Muscle layer of duodenum (tissue), 2 donors: ENCODE measurements at regions not wholly inside any gene's neighbourhood (a gene's known extent, or its start where the extent isn't known, plus 50 kb on each side); places are given as distances from the start of the nearest gene placed in this dataset.
"Not testable (repeated sequence)": the region's sequence is repeated elsewhere in the genome, so short reads cannot be mapped to it uniquely, and the experiment has no call there.

Experiments used
- H3K27ac ChIP-seq: one replicate; pipeline ENCODE4 v1.7.0; 2013; ENCODE audit warnings: mild to moderate bottlenecking, low read length
- H3K27me3 ChIP-seq: one replicate; pipeline ENCODE4 v1.7.0; 2013; ENCODE audit warnings: low read depth, mild to moderate bottlenecking, control low read depth, low read length
- H3K36me3 ChIP-seq, 2 donors: one replicate each; pipeline ENCODE4 v1.7.0; 2013; ENCODE audit warnings: low read length in 2 of 2, control low read depth in 1 of 2, mild to moderate bottlenecking in 1 of 2; ENCODE audit not compliant: insufficient read depth in 2 of 2, control insufficient read depth in 1 of 2
- H3K4me1 ChIP-seq, 2 donors: one replicate each; pipeline ENCODE4 v1.7.0; 2013; ENCODE audit warnings: low read length in 2 of 2, mild to moderate bottlenecking in 2 of 2, control low read depth in 1 of 2, moderate library complexity in 1 of 2; ENCODE audit not compliant: insufficient read depth in 2 of 2, control insufficient read depth in 1 of 2
- H3K4me3 ChIP-seq, 2 donors: one replicate each; pipeline ENCODE4 v1.7.0; 2013; ENCODE audit warnings: low read length in 2 of 2, low read depth in 1 of 2, mild to moderate bottlenecking in 1 of 2
- H3K9me3 ChIP-seq, 2 donors: one replicate each; pipeline ENCODE4 v1.7.0; 2013; ENCODE audit warnings: low read length in 2 of 2, control low read depth in 1 of 2, mild to moderate bottlenecking in 1 of 2; ENCODE audit not compliant: control insufficient read depth in 1 of 2
- donor health status: healthy.

DNA sequence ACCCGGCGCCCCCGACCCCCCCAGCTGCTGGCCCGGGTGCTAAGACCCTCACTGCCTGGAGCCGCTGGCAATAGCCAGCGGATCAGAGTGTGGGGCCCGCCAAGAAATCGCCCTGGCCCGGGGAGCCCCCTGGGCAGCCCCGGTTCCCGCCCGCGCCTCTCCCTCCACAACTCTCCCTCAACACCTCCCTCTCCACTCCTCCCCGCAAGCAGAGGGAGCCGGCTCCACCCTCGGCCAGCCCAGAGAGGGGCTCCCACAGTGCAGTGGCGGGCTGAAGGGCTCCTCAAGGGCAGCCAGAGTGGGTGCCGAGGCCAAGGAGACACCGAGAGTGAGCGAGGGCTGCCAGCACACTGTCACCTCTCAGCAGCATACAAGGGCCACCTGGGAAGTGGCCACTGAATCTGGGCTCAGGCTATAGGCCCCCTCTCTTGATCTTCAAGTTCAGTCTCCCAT is 385.5 kb downstream of the SEC14L1 start:
- H3K27me3 ChIP-seq: peaks cover 5% of the 10 kb centered on the region
- H3K4me3 ChIP-seq: no peak overlapping the region
- peaks cover 0 to 9% of the 10 kb centered on the region in 2 donors for H3K4me1 ChIP-seq
- no peaks in the 10 kb centered on the region for H3K9me3 ChIP-seq
- no peaks in the 10 kb centered on the region for H3K36me3 ChIP-seq
- no peak overlapping the region for H3K27ac ChIP-seq

DNA sequence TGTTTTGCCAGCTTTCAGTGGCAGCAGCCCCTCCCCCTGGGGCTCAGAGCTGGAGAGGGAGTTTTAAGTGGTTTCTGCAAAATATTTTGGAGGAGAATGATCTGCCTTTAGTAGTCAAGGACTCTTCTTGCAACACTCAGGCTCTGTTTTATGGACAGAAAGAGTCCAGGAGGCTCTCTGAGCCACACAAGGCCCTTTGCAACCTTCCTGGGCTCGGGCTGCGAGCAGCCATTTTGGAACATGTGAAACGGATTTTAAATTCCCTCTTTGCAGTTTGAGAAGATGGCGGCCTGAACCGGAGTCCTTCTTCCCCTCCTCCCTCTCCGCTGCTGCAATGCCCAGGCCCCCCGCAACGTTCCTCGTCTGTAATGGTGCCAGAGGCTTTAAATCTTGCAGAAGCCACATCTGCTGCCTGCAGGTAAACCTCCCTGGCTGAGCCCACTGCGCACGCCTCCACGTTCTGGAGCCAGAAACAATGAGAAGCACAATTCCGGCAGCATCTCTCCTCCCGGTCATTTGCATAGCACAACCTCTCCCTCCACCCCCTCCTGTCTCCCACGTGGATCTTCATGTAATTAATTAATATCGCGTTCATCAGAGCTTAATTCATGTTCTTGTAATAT is 386.1 kb downstream of the SEC14L1 start:
- no peak overlapping the region for H3K27ac ChIP-seq
- H3K4me1 ChIP-seq: peaks cover 0 to 9% of the 10 kb centered on the region in 2 donors
- no peak overlapping the region for H3K4me3 ChIP-seq
- H3K9me3 ChIP-seq: no peaks in the 10 kb centered on the region
- peaks cover 5% of the 10 kb centered on the region for H3K27me3 ChIP-seq
- no peaks in the 10 kb centered on the region for H3K36me3 ChIP-seq

DNA sequence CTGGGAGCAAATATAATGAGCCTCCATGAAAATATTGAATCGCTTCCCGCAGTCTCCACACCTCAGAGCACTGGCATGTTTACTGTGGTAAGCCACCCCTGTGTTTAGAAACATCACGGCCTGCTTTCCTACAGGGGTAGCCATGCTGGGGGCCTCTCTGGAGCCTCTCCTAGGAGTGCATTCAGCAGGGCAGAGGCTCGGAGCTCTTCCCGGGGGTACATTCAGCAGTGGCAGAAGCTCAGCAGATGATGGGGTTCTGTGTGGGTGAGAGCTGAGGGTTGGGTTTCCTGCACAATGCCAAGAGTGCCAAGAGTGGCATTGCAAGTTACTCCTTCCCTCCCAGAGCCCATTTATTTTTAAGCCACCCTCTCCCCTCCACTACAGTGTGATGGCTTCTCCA is 386.6 kb downstream of the SEC14L1 start:
- Histone ChIP-seq H3K4me3 (no peak overlapping the region), H3K9me3 (no peaks in the 10 kb centered on the region), H3K36me3 (no peaks in the 10 kb centered on the region), H3K4me1 (peaks cover 0 to 9% of the 10 kb centered on the region in 2 donors), H3K27ac (no peak overlapping the region), H3K27me3 (peaks cover 5% of the 10 kb centered on the region)

DNA sequence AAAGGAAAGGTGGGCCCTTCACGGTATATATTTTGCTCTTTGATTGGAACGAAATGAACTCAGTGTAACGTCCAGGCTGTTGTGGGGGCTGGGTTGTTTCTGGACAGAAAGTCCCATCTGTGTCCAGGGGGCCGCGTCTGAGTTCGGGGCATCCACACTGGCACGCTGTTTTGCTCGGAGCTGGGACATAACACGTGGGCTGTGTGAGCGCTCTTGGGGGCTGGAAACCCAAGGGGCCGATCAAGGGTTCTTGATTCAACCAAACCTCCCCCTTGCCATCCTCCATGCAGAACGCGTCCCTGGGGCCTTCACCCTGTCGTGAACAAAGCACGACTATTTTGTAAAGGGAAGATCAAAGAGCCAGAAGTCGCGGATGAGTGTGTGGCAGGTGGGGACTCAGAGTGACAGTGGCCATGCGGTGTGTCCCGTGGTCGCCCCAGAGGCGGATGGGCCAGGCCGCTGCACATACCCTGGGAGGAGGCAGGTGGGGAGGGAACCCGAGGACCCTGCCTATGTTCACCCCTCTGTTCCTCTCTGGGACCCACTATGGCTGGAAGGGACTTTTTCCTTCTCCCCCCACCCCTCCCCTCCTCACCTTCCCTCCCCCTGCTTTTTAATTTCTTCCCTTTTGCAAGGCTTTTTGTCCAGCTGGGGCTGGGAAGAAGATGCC is 387.2 kb downstream of the SEC14L1 start:
- Histone ChIP-seq H3K27ac (no peak overlapping the region), H3K4me1 (peaks cover 0 to 9% of the 10 kb centered on the region in 2 donors), H3K27me3 (peaks cover 5% of the 10 kb centered on the region), H3K36me3 (no peaks in the 10 kb centered on the region), H3K4me3 (peak overlapping the region in 1 of 2 donors; percentile 61), H3K9me3 (no peaks in the 10 kb centered on the region)

DNA sequence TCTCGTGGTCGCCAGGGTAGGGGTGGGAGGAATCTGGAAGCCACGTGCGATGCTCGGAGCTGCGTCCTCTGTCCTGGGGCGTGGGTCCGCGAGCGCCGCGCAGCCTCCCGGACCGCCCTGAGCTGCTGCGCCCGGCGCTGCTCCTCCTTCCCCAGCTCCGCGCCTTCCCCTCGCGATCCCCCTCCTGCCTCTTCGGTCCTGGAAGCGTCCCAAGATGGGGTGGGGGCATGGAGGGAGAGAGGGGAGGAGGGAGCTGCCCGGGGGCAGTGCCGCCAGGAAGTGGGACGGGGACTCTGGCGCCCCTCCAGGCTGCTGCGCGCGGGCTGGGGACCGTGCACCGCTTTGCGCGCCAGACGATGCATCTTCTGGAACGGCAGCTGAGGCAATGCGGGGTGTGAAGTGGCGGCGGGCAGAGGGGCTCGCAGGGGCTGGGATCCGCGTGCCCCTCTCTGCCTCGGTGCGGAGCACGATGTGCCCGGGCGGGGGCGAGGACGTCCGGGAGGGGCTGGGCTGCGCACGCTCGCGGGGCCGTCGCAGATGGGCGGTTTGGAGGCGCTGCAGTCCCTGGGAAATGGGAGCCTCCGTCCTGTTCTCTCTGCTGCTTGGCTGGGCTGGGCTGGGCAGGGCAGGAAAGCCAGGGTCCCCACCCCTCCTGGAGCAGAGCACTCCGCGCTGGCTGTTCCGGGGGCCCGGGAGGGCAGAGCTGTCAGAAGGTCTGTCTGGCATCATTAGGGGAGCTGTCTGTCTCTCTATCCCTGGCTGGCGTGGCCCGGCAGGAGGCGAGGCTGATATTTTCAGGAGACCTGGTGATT is 388.0 kb downstream of the SEC14L1 start:
- H3K4me3 ChIP-seq: peak overlapping the region in 1 of 2 donors; percentile 61

DNA sequence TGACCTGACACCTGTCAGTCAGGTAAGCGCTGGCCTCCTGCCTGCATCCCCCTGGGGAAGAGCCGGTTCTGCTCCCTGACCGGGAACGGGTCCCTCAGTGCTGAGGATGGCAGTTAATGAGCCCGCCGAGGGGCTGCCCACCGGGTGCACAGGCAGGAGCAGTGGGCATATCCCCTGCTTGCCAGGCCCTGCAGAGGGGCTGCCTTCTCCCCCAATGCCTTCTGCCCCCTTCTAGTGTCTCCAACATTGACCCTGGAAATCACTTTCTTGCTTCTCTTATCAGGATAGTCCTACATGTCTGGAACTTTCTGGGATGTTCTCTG is 388.5 kb downstream of the SEC14L1 start:
- no peaks in the 10 kb centered on the region for H3K9me3 ChIP-seq
- H3K4me3 ChIP-seq: peak overlapping the region in 1 of 2 donors; percentile 61
- no peak overlapping the region for H3K27ac ChIP-seq
- peaks cover 5% of the 10 kb centered on the region for H3K27me3 ChIP-seq
- peaks cover 0 to 9% of the 10 kb centered on the region in 2 donors for H3K4me1 ChIP-seq
- no peaks in the 10 kb centered on the region for H3K36me3 ChIP-seq

More for the DNA sequence above, 388.0 kb downstream of the SEC14L1 start:
- H3K9me3 ChIP-seq: no peaks in the 10 kb centered on the region
- peaks cover 0 to 9% of the 10 kb centered on the region in 2 donors for H3K4me1 ChIP-seq
- no peaks in the 10 kb centered on the region for H3K36me3 ChIP-seq
- peaks cover 5% of the 10 kb centered on the region for H3K27me3 ChIP-seq
- H3K27ac ChIP-seq: no peak overlapping the region

DNA sequence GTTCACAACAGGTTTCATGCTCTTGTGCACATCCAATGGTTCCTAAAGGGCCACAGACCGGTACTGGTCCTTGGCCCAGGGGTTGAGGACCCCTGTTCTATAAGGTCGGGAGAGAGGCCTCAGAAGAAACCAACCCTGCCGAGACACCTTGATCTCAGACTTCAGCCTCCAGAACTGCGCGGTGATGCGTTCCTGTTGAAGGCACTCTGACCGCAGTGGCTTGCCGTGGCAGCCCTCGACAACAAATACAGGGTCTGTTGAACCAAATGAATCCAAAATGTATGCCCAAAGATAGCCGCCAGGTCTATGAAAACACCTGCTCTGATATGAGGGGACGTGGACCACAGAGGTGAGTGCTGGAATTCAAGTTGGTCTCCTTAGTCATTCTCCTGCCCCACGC is 389.8 kb downstream of the SEC14L1 start:
- Histone ChIP-seq H3K27me3 (peaks cover 5% of the 10 kb centered on the region), H3K36me3 (no peaks in the 10 kb centered on the region), H3K4me1 (peaks cover 0 to 9% of the 10 kb centered on the region in 2 donors), H3K9me3 (no peaks in the 10 kb centered on the region), H3K4me3 (no peak overlapping the region), H3K27ac (no peak overlapping the region)

DNA sequence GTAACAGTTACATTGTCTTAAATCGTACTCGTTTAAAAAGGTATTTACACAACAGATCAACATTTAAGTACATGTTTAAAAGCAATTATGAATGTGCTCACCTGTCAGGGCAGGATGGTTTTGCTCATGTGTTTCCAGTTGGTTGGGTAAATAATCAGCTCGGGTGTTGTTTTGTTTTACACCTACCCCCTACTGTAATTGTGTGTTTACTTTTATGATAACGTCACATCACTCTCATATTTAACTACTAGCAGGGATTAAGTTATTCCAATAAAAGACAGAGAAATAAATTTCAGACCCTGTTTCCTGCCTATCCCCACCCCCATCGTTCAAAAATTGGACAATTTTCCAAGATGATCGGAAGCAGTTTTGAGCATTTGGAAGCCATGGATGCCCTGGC is 390.2 kb downstream of the SEC14L1 start:
- no peak overlapping the region for H3K4me3 ChIP-seq
- H3K27me3 ChIP-seq: peaks cover 5% of the 10 kb centered on the region
- H3K9me3 ChIP-seq: no peaks in the 10 kb centered on the region
- no peak overlapping the region for H3K27ac ChIP-seq
- no peaks in the 10 kb centered on the region for H3K36me3 ChIP-seq
- peaks cover 0 to 9% of the 10 kb centered on the region in 2 donors for H3K4me1 ChIP-seq

DNA sequence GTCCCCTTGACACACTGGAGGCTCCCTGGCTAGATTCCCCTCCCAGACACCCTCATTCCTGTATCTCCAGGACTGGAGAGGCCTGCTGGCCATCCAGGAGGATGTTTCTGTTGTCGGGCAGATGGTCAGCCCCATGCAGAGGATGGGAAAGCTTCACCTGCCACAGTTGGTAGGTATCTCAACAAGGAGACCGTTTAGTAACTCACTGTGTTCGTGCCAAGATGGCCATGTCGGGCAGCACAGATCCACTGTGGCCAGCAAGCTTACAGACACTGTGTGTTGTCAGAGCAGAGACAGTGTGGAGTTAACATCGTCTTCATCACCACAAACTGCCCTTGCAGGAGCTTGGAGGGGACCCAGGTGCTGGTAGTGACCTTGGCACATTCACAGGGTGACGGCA is 390.9 kb downstream of the SEC14L1 start:
- H3K27me3 ChIP-seq: peaks cover 5% of the 10 kb centered on the region
- H3K9me3 ChIP-seq: no peaks in the 10 kb centered on the region
- peaks cover 0 to 9% of the 10 kb centered on the region in 2 donors for H3K4me1 ChIP-seq

DNA sequence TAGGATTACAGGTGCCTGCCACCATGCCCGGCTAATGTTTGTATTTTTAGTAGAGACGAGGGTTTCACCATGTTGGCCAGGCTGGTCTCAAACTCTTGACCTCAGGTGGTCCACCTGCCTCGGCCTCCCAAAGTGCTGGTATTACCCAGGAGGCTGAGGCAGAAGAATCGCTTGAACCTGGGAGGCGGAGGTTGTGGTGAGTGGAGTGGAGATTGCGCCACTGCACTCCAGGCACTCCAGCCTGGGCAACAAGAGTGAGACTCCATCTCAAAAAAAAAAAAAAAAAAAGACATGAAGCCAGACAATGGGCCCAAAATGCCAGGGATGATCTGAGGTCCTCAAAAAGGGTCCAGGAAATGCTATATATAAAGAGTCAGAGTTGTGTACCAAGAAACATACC is 392.9 kb downstream of the SEC14L1 start:
- H3K36me3 ChIP-seq, H3K4me3 ChIP-seq, H3K27ac ChIP-seq, H3K4me1 ChIP-seq, H3K9me3 ChIP-seq, H3K27me3 ChIP-seq: not testable (repeated sequence)

More for the DNA sequence above, 390.9 kb downstream of the SEC14L1 start:
- Histone ChIP-seq H3K36me3 (no peaks in the 10 kb centered on the region), H3K27ac (no peak overlapping the region), H3K4me3 (no peak overlapping the region)

DNA sequence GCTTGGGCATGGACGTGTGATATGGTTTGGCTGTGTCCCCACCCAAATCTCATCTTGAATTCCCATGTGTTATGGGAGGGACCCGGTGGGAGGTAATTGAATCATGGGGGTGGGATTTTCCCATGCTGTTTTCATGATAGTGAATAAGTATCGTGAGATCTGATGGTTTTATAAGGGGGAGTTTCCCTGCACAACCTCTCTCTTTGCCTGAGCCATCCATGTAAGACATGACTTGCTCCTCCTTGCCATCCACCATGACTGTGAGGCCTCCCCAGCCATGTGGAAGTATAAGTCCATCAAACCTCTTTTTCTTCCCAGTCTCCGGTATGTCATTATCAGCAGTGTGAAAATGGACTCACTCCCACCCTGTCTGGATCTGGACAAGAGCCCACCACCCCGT is 393.4 kb downstream of the SEC14L1 start:
- no peaks in the 10 kb centered on the region for H3K27me3 ChIP-seq
- H3K27ac ChIP-seq: no peak overlapping the region
- no peaks in the 10 kb centered on the region for H3K9me3 ChIP-seq
- no peak overlapping the region for H3K4me3 ChIP-seq
- no peaks in the 10 kb centered on the region for H3K36me3 ChIP-seq
- H3K4me1 ChIP-seq: no peaks in the 10 kb centered on the region
